ENCODE measurements at regions not wholly inside any gene's neighbourhood (a gene's known extent, or its start where the extent isn't known, plus 50 kb on each side); places are given as distances from the start of the nearest gene placed in this dataset.

DNA sequence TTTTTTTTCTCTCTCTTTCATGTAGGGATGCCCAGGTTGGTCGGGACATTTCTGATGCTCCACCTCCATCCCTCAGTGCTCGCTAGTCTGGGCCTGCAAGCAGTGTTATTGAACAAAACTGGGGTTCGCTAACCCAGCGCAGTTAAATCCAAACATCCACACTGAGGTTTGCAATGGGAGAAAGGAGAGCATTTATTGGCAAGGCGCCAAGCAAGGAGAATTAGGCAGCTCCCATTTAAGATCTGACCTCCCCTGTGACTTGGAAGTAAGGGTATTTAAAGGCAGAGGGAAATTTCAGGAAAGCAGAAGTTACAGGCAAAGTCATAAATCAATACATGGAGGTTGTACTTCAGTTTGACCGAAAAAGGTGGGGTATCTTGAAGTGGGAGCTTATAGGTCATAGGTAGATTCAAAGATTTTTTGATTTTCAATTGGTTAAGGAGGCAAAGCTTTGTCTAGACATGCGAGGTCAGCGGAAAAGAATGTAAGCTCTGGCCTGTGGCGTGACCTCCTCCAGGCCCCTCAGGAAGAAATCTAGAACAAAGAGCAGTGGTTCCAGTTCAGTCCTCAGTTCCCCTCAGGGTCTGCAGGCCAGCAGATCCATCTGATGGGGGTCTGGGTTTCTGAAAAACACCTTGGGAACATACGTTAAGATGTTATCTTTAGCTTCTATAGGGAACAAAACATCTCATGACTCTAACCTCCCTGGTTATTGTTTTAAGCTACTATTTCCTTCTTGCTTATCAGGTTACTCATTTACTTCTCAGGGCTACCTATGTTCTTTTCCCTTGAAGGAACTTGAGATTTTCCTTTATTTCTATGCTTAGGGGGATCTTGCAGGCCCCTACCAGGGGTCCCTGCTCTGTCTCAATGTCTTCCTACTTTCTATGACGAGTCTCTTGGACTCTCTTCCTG is 66.0 kb upstream of the KIF16B start:
- DNase-seq, result no peak
- CTCF ChIA-PET, result interaction anchor here (0.6 kb wide), 1 partner anchor 20 kb away, joined by 3 read pairs; no protein-coding TSS in a partner anchor

DNA sequence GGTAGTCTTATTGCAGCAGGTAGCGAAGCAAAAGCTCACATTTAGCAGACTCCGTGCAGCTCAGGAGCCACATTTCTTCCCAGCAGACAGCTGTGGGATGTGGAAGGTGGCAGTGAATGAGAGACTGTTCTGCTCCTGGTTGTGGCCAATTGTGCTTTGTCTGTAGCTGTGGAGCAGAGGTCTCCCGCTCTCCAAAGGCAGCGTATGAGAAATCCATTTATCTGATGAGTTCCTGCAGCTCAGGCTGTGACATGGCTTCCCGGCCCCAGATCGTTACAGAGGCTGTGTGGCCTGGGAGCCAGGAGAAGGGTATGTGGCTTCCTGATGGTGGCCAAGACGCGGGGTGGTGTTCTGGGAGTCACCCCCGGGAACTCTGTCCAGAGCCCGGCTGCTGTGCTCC is 64.5 kb upstream of the KIF16B start:
- CTCF ChIA-PET, result no interaction called here
- H3K27ac Mint-ChIP-seq, result no peak overlapping the region
- ATAC-seq, result no peak

More for the DNA sequence above, 66.0 kb upstream of the KIF16B start:
- H3K27me3 Mint-ChIP-seq, result peaks cover 6% of the 10 kb centered on the region
- ATAC-seq, result no peak
- no peaks in the 10 kb centered on the region for H3K4me1 Mint-ChIP-seq
- no peak overlapping the region for H3K27ac Mint-ChIP-seq
- no peak overlapping the region for H3K4me3 Mint-ChIP-seq
- no peaks in the 10 kb centered on the region for H3K36me3 Mint-ChIP-seq
- H3K9me3 Mint-ChIP-seq (ENCODE audit: low read depth), result no peaks in the 10 kb centered on the region

DNA sequence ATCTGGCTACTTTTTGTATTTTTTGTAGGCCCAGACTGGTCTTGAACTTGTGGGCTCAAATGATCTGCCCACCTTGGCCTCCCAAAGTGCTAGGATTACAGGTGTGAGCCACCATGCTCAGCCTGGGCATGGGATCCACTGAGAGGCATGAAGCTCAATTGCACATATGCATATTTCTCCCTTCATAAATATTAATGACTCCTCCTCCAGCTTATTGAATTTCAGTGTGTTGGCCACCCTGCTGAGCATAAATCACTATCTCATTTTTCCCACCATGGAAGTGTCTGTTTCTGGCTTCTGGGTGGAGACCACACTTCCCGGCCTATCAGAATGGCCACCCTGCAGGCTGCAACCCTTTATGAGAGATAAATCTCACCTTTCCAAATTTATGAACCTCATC is 53.6 kb upstream of the KIF16B start:
- H3K27ac Mint-ChIP-seq, result no peak overlapping the region
- H3K4me3 Mint-ChIP-seq, result no peak overlapping the region
- CTCF ChIA-PET, result no interaction called here
- DNase-seq, result no peak
- H3K9me3 Mint-ChIP-seq (ENCODE audit: low read depth), result no peaks in the 10 kb centered on the region
- H3K27me3 Mint-ChIP-seq, result no peaks in the 10 kb centered on the region
- H3K4me1 Mint-ChIP-seq, result no peaks in the 10 kb centered on the region
- no peak for ATAC-seq
- no peaks in the 10 kb centered on the region for H3K36me3 Mint-ChIP-seq

More for the DNA sequence above, 64.5 kb upstream of the KIF16B start:
- no peaks in the 10 kb centered on the region for H3K36me3 Mint-ChIP-seq
- H3K4me3 Mint-ChIP-seq, result no peak overlapping the region
- H3K27me3 Mint-ChIP-seq, result peaks cover 6% of the 10 kb centered on the region
- H3K4me1 Mint-ChIP-seq, result no peaks in the 10 kb centered on the region
- DNase-seq, result no peak
- H3K9me3 Mint-ChIP-seq (ENCODE audit: low read depth), result no peaks in the 10 kb centered on the region

DNA sequence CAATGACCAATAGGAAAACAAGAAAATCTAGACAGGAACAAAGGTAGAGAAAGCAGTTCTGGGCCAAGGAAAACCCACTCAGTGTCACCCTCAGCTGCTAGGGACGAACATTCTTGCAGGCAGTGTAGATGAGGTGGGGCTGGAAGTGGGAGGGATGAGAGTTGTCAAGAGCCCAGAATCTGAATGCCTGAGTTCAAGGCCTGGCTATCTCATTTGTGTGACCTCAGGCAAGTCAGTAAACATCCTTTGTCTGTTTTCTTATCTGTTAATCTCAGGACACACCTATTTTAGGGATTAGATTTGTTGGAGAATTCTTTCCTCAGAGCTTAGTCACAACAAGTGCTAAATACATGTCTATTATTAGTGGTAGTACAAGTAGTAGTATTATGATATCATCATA is 50.9 kb upstream of the KIF16B start:
- no peaks in the 10 kb centered on the region for H3K36me3 Mint-ChIP-seq
- DNase-seq (no peak), ATAC-seq (no peak)
- H3K27ac Mint-ChIP-seq, result no peak overlapping the region
- H3K4me1 Mint-ChIP-seq, result no peaks in the 10 kb centered on the region
- H3K27me3 Mint-ChIP-seq, result no peaks in the 10 kb centered on the region
- no peaks in the 10 kb centered on the region for H3K9me3 Mint-ChIP-seq (ENCODE audit: low read depth)
- H3K4me3 Mint-ChIP-seq, result no peak overlapping the region
- CTCF ChIA-PET, result no interaction called here
